ELR (cell line): ENCODE measurements at regions not wholly inside any gene's neighbourhood (a gene's known extent, or its start where the extent isn't known, plus 50 kb on each side); places are given as distances from the start of the nearest gene placed in this dataset.

ENCODE experiments used
- DNase-seq: peaks from one replicate; pipeline ENCODE4 v3.0.0-alpha.2; 2015; ENCODE audit warnings: low read depth

GRCh38 chr16:13291591-13292333 lies 390.4 kb downstream of the SHISA9 start:
- no peak for DNase-seq

DNA sequence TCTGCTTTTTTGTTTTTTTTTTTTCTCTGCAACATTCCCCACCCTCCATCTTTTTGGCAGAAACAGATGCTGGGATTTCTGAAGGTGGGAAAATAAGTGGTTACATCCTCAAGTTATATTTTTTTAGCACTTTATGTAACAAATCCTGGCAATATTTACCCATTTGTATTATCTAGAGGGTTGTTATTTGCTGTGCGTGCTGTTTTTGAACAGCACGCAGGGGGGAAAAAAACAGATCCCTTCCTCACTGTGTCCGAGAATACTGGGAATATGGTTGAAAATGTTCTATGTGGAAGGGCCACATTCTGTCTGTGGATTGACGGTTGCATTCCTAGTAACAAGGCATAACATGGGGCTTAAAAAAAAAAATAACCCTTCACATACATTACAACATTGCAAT lies 394.8 kb downstream of the SHISA9 start:
- no peak for DNase-seq

GRCh38 chr16:13298666-13299065 lies 397.3 kb downstream of the SHISA9 start:
- no peak for DNase-seq

GRCh38 chr16:13300066-13300840 lies 398.9 kb downstream of the SHISA9 start:
- no peak for DNase-seq

GRCh38 chr16:13305019-13305755 lies 403.8 kb downstream of the SHISA9 start:
- DNase-seq: no peak

DNA sequence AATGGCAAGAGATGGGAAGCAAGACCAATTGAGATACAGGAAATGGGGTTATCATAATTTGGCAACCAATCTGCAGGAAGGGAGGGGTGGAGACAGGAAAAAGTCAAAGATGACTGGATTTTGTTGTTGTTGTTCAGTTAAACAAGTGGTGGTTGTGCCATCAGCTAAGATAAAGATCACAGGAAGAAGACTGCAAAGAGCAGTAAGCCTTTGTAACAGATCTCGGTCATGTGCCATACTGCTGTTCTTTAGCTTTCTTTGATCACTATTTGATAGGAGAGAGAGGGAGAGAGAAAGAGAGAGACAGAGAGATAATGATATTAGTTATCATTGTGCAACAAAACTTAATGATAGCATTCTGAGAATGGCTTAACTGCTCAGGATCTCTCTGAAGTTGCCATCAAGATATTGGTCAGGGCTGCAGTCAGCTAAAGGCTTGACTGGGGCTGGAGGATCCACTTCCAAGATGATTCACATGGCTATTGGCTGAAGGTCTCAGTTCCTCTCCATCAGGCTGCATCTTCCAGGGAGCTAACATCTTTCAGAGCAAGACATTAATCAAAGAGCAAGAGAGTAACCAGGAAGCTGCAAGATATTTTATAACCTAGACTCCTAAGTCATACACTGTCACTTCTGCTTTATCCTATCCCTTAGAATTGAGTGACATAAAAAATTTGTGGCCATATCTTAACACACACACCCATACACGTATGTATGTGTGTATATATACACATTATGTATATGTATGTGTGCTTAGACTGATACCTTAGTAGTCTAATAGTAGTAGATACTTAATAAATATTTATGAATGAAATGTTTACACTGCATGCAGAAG lies 405.0 kb downstream of the SHISA9 start:
- no peak for DNase-seq

GRCh38 chr16:13307255-13307654 lies 405.9 kb downstream of the SHISA9 start:
- peak; percentile 64 for DNase-seq

- no peak for DNase-seq
Observed at GRCh38 chr16:13307851-13308250, 406.5 kb downstream of the SHISA9 start.

DNA sequence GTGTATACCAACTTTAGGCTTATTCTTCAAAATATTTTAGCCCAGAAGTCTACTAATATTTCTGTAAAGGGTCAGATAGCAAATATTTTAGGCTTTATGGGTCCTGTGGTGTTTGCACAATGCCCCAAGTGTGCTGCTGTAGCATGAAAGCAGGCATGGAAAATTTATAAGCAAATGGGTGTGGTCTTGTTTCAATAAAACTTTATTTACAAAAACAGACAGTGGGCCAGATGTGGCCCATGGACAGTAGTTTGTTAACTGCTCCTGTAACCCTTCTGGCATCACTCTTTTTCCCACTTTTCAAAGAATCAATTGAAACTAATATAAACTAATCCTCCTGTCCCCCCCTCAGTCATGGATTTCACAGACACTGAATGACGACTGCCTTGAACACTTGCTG lies 410.7 kb downstream of the SHISA9 start:
- no peak for DNase-seq

DNA sequence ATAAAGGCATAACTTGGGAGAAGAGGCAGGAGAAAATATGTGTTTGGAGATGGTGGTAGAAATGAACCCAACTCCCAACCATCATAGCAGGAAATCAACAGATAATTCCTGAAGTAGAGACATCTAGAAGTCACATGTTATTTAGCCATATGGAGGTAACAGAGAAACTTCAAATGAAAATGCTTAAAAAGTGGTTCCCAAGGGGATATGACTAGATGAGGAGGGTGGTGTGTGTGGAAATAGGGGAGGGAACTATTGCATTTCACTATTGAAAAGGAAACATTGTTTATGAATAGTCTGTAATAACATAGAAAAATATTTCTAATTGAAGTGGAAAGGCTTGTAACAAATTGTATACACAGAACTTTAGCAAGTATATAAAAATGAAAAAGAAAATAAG lies 412.0 kb downstream of the SHISA9 start:
- DNase-seq: no peak

GRCh38 chr16:13314633-13315032 lies 413.2 kb downstream of the SHISA9 start:
- no peak for DNase-seq

- peak; percentile 13 for DNase-seq
Observed at GRCh38 chr16:13315642-13316427, 414.4 kb downstream of the SHISA9 start.

DNA sequence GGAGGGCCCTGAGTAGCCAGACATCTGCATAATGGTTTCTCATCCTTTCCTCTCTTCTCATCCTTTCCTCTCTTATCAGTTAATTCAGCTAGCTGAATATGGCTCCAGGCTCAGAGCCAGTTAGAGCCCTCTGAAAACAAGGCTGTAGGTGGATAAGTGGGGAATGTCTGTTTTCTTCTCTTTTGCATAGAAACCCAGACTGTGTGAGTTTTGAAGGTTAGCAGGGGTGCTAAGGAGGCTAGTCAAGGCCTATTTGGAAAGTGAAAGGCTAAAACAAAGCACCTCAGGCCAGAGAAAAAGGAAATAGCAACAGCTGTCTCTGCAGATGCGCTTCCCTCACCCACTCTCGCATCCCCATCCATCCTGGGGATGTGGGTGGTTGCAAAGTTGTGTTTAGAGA lies 420.9 kb downstream of the SHISA9 start:
- no peak for DNase-seq

- no peak for DNase-seq
Observed at GRCh38 chr16:13324851-13325250, 423.5 kb downstream of the SHISA9 start.

DNA sequence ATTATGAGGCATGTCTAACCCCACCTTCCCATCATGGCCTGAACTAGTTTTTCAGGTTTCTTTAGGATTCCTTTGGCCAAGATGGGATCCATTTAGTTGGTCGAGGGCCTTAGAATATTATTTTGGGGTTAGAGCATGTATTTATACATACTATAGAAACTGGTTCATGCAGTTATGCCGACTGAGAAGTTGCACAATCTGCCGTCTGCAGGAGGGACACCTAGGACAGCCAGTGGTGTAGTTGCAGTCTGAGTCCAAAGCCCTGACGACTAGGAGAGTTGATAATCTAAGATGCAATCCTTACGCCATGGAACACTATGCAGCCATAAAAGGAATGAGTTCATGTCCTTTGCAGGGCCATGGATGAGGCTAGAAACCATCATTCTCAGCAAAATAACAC lies 424.0 kb downstream of the SHISA9 start:
- DNase-seq: no peak

GRCh38 chr16:13331918-13332317 lies 430.5 kb downstream of the SHISA9 start:
- no peak for DNase-seq

GRCh38 chr16:13332713-13333255 lies 431.4 kb downstream of the SHISA9 start:
- DNase-seq: no peak

DNA sequence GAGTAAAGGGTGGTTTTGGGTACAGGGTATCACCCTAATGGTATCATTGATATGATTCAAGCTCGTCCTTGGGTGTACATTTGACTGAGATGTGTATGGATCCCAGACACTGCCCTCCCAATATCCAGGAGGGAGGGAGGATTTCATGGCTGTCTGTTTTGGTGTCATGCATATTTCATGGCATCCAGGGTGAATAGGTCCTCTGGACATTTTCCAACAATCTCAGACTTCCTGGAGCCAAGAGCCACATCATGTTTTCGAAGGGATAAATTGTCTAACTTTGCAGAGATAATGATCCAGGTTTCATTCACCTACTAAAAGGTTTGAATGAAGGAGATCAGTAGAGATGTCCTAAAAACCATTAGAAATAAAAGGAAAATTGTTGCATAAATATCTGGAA lies 431.9 kb downstream of the SHISA9 start:
- DNase-seq: no peak

DNA sequence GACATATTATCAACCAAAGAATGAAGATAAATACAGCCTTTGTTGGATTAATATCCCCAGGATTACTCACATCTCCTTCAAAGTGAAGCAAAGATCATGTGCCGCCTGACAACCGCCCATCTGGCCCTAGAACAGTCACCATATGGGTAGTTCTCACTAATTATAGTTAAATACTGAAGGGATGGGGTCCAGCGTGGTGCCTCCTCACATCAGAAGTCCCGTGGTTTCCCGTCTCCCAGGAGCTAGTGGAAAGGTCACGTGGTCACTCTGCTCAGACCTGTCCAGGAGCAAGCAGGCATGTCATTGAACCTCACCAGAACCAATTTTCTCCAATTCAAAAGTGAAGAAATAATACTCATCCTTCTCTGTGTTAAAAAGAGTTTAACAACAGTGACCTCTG lies 434.5 kb downstream of the SHISA9 start:
- DNase-seq: no peak

DNA sequence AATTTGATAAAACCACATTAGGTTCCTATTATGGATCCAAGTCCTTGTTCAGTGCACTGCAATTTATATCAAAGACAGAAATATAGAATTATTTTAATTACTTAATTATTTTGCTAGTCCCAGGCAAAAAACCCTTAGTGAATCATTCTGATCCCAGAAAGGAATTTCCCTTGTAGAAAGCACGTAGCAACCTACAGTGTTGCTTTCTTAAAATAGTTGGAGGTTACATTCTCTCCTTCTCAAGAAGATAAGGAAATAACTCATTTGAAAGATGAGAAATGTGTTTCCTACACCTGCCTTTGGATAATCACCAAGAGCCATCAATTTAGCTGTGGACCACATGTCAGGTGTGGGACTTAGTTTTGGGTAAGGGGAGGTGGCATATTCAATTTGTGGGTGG lies 434.9 kb downstream of the SHISA9 start:
- no peak for DNase-seq
